ENCODE measurements at regions not wholly inside any gene's neighbourhood (a gene's known extent, or its start where the extent isn't known, plus 50 kb on each side); places are given as distances from the start of the nearest gene placed in this dataset.
A peak's percentile ranks its signal among the peaks of the same experiment; 100 is the strongest.

GRCh38 chr9:11356067-11356466, 743.3 kb upstream of the PTPRD start:
- Histone ChIP-seq H3K27ac (ENCODE audit: low read length) (no peak overlapping the region), H3K4me3 (ENCODE audit: low read length) (no peak overlapping the region), H3K4me1 (ENCODE audit: control insufficient read depth, insufficient read depth, low read length) (no peaks in the 10 kb centered on the region), H3K27me3 (ENCODE audit: control insufficient read depth, insufficient read depth) (no peaks in the 10 kb centered on the region), H3K9me3 (ENCODE audit: control insufficient read depth, low read length) (no peaks in the 10 kb centered on the region)
- intact Hi-C loops (cut with DNase I) = no loop called here
- DNase-seq (no peak), ATAC-seq (no peak)

GRCh38 chr9:11366585-11367129, 753.9 kb upstream of the PTPRD start:
- Histone ChIP-seq H3K9me3 (ENCODE audit: control insufficient read depth, low read length) (no peaks in the 10 kb centered on the region), H3K27me3 (ENCODE audit: control insufficient read depth, insufficient read depth) (no peaks in the 10 kb centered on the region), H3K4me3 (ENCODE audit: low read length) (no peak overlapping the region), H3K27ac (ENCODE audit: low read length) (no peak overlapping the region), H3K4me1 (ENCODE audit: control insufficient read depth, insufficient read depth, low read length) (no peaks in the 10 kb centered on the region)
- ATAC-seq (no peak), DNase-seq (no peak)
- intact Hi-C loops (cut with DNase I) = no loop called here
- 60% methylated on average over 14 of the region's 14 CpGs for WGBS

- WGBS = 91% methylated on average over 7 of the region's 7 CpGs
Measured at GRCh38 chr9:11374926-11375325, 762.1 kb upstream of the PTPRD start.

GRCh38 chr9:11402621-11403020, 789.8 kb upstream of the PTPRD start:
- no peaks in the 10 kb centered on the region for H3K9me3 ChIP-seq (ENCODE audit: control insufficient read depth, low read length)
- H3K27ac ChIP-seq (ENCODE audit: low read length) = no peak overlapping the region
- intact Hi-C loops (cut with DNase I) = no loop called here
- H3K27me3 ChIP-seq (ENCODE audit: control insufficient read depth, insufficient read depth) = no peaks in the 10 kb centered on the region
- H3K4me1 ChIP-seq (ENCODE audit: control insufficient read depth, insufficient read depth, low read length) = no peaks in the 10 kb centered on the region
- no peak for DNase-seq
- ATAC-seq = no peak
- no peak overlapping the region for H3K4me3 ChIP-seq (ENCODE audit: low read length)

More at GRCh38 chr9:11374926-11375325, 762.1 kb upstream of the PTPRD start:
- Histone ChIP-seq H3K27me3 (ENCODE audit: control insufficient read depth, insufficient read depth) (no peaks in the 10 kb centered on the region), H3K4me3 (ENCODE audit: low read length) (no peak overlapping the region), H3K4me1 (ENCODE audit: control insufficient read depth, insufficient read depth, low read length) (no peaks in the 10 kb centered on the region), H3K27ac (ENCODE audit: low read length) (no peak overlapping the region), H3K9me3 (ENCODE audit: control insufficient read depth, low read length) (no peaks in the 10 kb centered on the region)
- ATAC-seq (no peak), DNase-seq (no peak)
- intact Hi-C loops (cut with DNase I) = no loop called here

GRCh38 chr9:11414241-11414640, 801.4 kb upstream of the PTPRD start:
- no peaks in the 10 kb centered on the region for H3K9me3 ChIP-seq (ENCODE audit: control insufficient read depth, low read length)
- peak in 1 of 3 donors; percentile 21 for DNase-seq
- 78% methylated on average over 4 of the region's 4 CpGs for WGBS
- no peaks in the 10 kb centered on the region for H3K27me3 ChIP-seq (ENCODE audit: control insufficient read depth, insufficient read depth)
- H3K4me3 ChIP-seq (ENCODE audit: low read length) = no peak overlapping the region
- H3K4me1 ChIP-seq (ENCODE audit: control insufficient read depth, insufficient read depth, low read length) = no peaks in the 10 kb centered on the region
- H3K27ac ChIP-seq (ENCODE audit: low read length) = no peak overlapping the region
- intact Hi-C loops (cut with DNase I) = no loop called here
- ATAC-seq = no peak

GRCh38 chr9:11417782-11418181, 805.0 kb upstream of the PTPRD start:
- no peak for DNase-seq
- no peak overlapping the region for H3K4me3 ChIP-seq (ENCODE audit: low read length)
- no peaks in the 10 kb centered on the region for H3K9me3 ChIP-seq (ENCODE audit: control insufficient read depth, low read length)
- ATAC-seq = no peak
- no peaks in the 10 kb centered on the region for H3K4me1 ChIP-seq (ENCODE audit: control insufficient read depth, insufficient read depth, low read length)
- WGBS = 44% methylated on average over 2 of the region's 2 CpGs
- intact Hi-C loops (cut with DNase I) = no loop called here
- H3K27me3 ChIP-seq (ENCODE audit: control insufficient read depth, insufficient read depth) = no peaks in the 10 kb centered on the region
- no peak overlapping the region for H3K27ac ChIP-seq (ENCODE audit: low read length)

- DNase-seq (no peak), ATAC-seq (no peak)
- WGBS = 65% methylated on average over 3 of the region's 3 CpGs
- Histone ChIP-seq H3K27me3 (ENCODE audit: control insufficient read depth, insufficient read depth) (no peaks in the 10 kb centered on the region), H3K9me3 (ENCODE audit: control insufficient read depth, low read length) (no peaks in the 10 kb centered on the region), H3K27ac (ENCODE audit: low read length) (no peak overlapping the region), H3K4me1 (ENCODE audit: control insufficient read depth, insufficient read depth, low read length) (no peaks in the 10 kb centered on the region), H3K4me3 (ENCODE audit: low read length) (no peak overlapping the region)
- intact Hi-C loops (cut with DNase I) = no loop called here
Measured at GRCh38 chr9:11431490-11431889, 818.7 kb upstream of the PTPRD start.

GRCh38 chr9:11432361-11432760, 819.6 kb upstream of the PTPRD start:
- WGBS = 81% methylated on average over 1 of the region's 1 CpG
- intact Hi-C loops (cut with DNase I) = no loop called here
- DNase-seq (no peak), ATAC-seq (no peak)
- Histone ChIP-seq H3K27ac (ENCODE audit: low read length) (no peak overlapping the region), H3K27me3 (ENCODE audit: control insufficient read depth, insufficient read depth) (no peaks in the 10 kb centered on the region), H3K9me3 (ENCODE audit: control insufficient read depth, low read length) (no peaks in the 10 kb centered on the region), H3K4me3 (ENCODE audit: low read length) (no peak overlapping the region), H3K4me1 (ENCODE audit: control insufficient read depth, insufficient read depth, low read length) (no peaks in the 10 kb centered on the region)

GRCh38 chr9:11443631-11444030, 830.8 kb upstream of the PTPRD start:
- no peak for DNase-seq
- Histone ChIP-seq H3K4me1 (ENCODE audit: control insufficient read depth, insufficient read depth, low read length) (no peaks in the 10 kb centered on the region), H3K9me3 (ENCODE audit: control insufficient read depth, low read length) (no peaks in the 10 kb centered on the region), H3K27me3 (ENCODE audit: control insufficient read depth, insufficient read depth) (no peaks in the 10 kb centered on the region), H3K4me3 (ENCODE audit: low read length) (no peak overlapping the region), H3K27ac (ENCODE audit: low read length) (no peak overlapping the region)
- intact Hi-C loops (cut with DNase I) = no loop called here
- ATAC-seq = no peak

- Histone ChIP-seq H3K9me3 (ENCODE audit: control insufficient read depth, low read length) (no peaks in the 10 kb centered on the region), H3K4me1 (ENCODE audit: control insufficient read depth, insufficient read depth, low read length) (peaks cover 2% of the 10 kb centered on the region), H3K27ac (ENCODE audit: low read length) (no peak overlapping the region), H3K4me3 (ENCODE audit: low read length) (no peak overlapping the region), H3K27me3 (ENCODE audit: control insufficient read depth, insufficient read depth) (no peaks in the 10 kb centered on the region)
- DNase-seq = peak in 1 of 3 donors; percentile 18
- ATAC-seq = peak in 1 of 2 donors; percentile 47
- intact Hi-C loops (cut with DNase I) = no loop called here
- WGBS = 25% methylated on average over 6 of the region's 6 CpGs
Measured at GRCh38 chr9:11457825-11458790, 845.3 kb upstream of the PTPRD start.

- H3K4me3 ChIP-seq (ENCODE audit: low read length) = no peak overlapping the region
- 91% methylated on average over 1 of the region's 1 CpG for WGBS
- DNase-seq (no peak), ATAC-seq (no peak)
- H3K4me1 ChIP-seq (ENCODE audit: control insufficient read depth, insufficient read depth, low read length) = no peaks in the 10 kb centered on the region
- no peaks in the 10 kb centered on the region for H3K9me3 ChIP-seq (ENCODE audit: control insufficient read depth, low read length)
- H3K27me3 ChIP-seq (ENCODE audit: control insufficient read depth, insufficient read depth) = no peaks in the 10 kb centered on the region
- H3K27ac ChIP-seq (ENCODE audit: low read length) = no peak overlapping the region
- intact Hi-C loops (cut with DNase I) = no loop called here
Measured at GRCh38 chr9:11469745-11470144, 856.9 kb upstream of the PTPRD start.
